Mesothelial cell of epicardium (in vitro differentiated cells): ENCODE measurements at regions not wholly inside any gene's neighbourhood (a gene's known extent, or its start where the extent isn't known, plus 50 kb on each side); places are given as distances from the start of the nearest gene placed in this dataset.
"Not testable (repeated sequence)": the region's sequence is repeated elsewhere in the genome, so short reads cannot be mapped to it uniquely, and the experiment has no call there.

Source experiments
- DNase-seq, 2 experiments: peaks; one replicate each; pipeline ENCODE4 v3.0.0; 2021; ENCODE audit warnings: low spot score in 2 of 2; ENCODE audit not compliant: unreplicated experiment in 2 of 2
- H3K27ac Mint-ChIP-seq: 2 replicates; pipeline ENCODE4 v1.8.0; 2021; ENCODE audit warnings: mixed read lengths
- H3K27me3 Mint-ChIP-seq: 2 replicates; pipeline ENCODE4 v1.8.0; 2021; ENCODE audit warnings: low read depth, mixed read lengths
- H3K36me3 Mint-ChIP-seq: 2 replicates; pipeline ENCODE4 v1.8.0; 2021; ENCODE audit warnings: mixed read lengths
- H3K4me1 Mint-ChIP-seq: 2 replicates; pipeline ENCODE4 v1.8.0; 2021; ENCODE audit warnings: mixed read lengths
- H3K4me3 Mint-ChIP-seq: 2 replicates; pipeline ENCODE4 v1.8.0; 2021; ENCODE audit warnings: mild to moderate bottlenecking, moderate library complexity, mixed read lengths
- H3K9me3 Mint-ChIP-seq: 2 replicates; pipeline ENCODE4 v1.8.0; 2021; ENCODE audit warnings: mixed read lengths
- CTCF ChIP-seq: fragments of 200-600 bp; sonication (generic); IDR thresholded peaks from one replicate; pipeline ENCODE4 v1.5.0; 2021; ENCODE audit warnings: antibody characterized with exemption; ENCODE audit not compliant: unreplicated experiment

DNA sequence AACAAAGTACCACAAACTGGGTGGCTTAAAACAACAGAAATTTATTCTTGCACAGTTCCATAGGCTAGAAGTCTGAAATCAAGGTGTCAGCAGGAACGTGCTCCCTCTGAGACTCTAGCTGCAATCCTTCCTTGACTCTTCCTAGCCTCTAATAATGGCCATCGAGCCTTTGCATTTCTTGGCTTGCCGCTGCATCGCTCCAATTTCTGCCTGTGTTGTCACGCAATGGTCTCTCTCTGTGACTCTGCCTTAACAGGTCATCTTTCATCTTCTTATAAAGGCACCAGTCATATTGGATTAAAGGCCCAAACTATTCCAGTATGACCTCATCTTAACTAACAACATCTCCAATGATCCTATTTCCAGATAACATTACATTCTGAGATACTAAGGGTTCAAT is 61.0 kb upstream of the FNDC3B start:
- Mint-ChIP-seq H3K9me3 (no peaks in the 10 kb centered on the region), H3K27me3 (no peaks in the 10 kb centered on the region), H3K27ac (no peak overlapping the region), H3K36me3 (no peaks in the 10 kb centered on the region), H3K4me3 (no peak overlapping the region), H3K4me1 (peaks cover 18% of the 10 kb centered on the region)
- TF ChIP-seq CTCF, result no peak
- DNase-seq, result no peak

DNA sequence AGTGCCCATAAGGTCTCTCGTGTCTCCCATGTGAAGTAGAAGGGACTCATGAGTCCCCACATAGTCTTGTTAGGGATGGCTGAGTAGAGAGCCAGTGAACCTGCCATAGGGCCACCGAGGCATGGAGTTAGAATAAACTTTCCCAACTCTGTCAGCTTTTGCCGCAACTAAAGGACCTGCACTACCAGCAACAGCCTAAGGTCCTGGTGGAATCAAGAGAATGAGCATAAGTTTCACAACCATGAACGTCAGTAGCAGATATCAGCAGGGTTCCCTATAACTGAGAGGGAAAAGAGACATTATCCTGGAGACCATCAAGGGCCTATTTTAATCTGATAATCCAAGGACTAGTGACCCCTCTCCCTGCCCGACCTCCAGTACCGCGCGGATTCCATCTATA is 60.3 kb upstream of the FNDC3B start:
- H3K36me3 Mint-ChIP-seq, result no peaks in the 10 kb centered on the region
- no peak for DNase-seq
- H3K27me3 Mint-ChIP-seq, result no peaks in the 10 kb centered on the region
- no peaks in the 10 kb centered on the region for H3K9me3 Mint-ChIP-seq
- no peak overlapping the region for H3K27ac Mint-ChIP-seq
- TF ChIP-seq CTCF, result no peak
- no peak overlapping the region for H3K4me3 Mint-ChIP-seq
- peaks cover 18% of the 10 kb centered on the region for H3K4me1 Mint-ChIP-seq

DNA sequence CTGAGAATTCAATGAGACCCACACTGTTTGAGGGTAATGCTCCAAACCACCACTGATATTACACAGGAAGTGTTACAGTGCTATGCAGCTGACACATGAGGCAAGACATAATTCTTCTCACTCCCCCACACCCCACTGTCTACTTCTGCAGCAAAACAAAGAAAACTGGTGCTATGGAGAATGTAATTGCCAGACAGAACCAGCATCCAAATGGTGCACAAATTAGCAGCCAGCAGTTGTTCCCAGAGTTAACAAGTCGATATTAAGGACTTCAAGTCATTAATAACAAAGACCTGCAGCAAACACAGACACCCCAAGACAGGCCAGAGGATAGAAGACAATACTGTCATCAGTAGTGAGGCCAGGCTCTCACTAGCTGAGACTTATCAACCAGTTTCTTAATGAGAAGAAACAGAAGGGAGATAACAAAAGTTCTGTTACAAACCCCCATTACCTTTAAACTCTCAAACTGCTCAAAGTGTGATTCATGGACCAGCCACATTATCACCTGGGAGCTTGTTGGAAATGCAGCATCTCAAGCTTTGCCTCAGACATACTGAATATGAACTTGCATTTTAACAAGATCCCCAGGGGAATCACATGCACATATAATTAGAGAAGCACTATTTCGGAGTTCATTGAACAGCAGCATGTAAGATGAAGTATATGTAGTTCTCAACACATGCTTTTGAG is 58.7 kb upstream of the FNDC3B start:
- Mint-ChIP-seq H3K9me3 (no peaks in the 10 kb centered on the region), H3K4me3 (no peak overlapping the region), H3K27ac (no peak overlapping the region), H3K27me3 (no peaks in the 10 kb centered on the region), H3K36me3 (no peaks in the 10 kb centered on the region), H3K4me1 (peaks cover 18% of the 10 kb centered on the region)
- no peak for DNase-seq
- TF ChIP-seq CTCF, result no peak

GRCh38 chr3:171981271-171981605 is 58.1 kb upstream of the FNDC3B start:
- no peak for TF ChIP-seq CTCF
- no peaks in the 10 kb centered on the region for H3K9me3 Mint-ChIP-seq

DNA sequence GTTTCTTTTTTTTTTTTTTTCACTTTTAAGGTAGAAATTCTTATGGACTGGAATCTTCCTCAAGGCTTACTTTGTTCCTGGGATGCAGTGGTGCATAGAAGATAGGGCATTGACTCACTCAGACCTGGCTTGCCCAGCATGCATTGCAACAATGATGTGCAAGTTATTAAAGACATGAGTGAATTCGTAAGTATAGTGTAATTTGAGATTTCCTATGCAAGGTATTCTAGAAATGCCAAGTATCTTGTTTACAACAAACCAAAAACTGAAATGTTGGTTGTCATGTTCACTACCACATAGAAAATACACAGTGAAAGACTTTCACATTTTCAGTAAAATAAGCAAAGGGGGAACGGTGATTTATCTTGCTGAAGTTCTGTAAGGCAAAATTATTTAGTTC is 56.5 kb upstream of the FNDC3B start:
- DNase-seq, result no peak
- no peaks in the 10 kb centered on the region for H3K9me3 Mint-ChIP-seq
- H3K27me3 Mint-ChIP-seq, result no peaks in the 10 kb centered on the region
- no peak overlapping the region for H3K4me3 Mint-ChIP-seq
- H3K27ac Mint-ChIP-seq, result peak overlapping the region; percentile 90
- H3K4me1 Mint-ChIP-seq, result peaks cover 21% of the 10 kb centered on the region
- no peaks in the 10 kb centered on the region for H3K36me3 Mint-ChIP-seq
- no peak for TF ChIP-seq CTCF

More at GRCh38 chr3:171981271-171981605, 58.1 kb upstream of the FNDC3B start:
- DNase-seq, result no peak
- H3K27me3 Mint-ChIP-seq, result no peaks in the 10 kb centered on the region
- no peak overlapping the region for H3K27ac Mint-ChIP-seq
- H3K4me1 Mint-ChIP-seq, result peaks cover 18% of the 10 kb centered on the region
- no peak overlapping the region for H3K4me3 Mint-ChIP-seq
- H3K36me3 Mint-ChIP-seq, result no peaks in the 10 kb centered on the region

DNA sequence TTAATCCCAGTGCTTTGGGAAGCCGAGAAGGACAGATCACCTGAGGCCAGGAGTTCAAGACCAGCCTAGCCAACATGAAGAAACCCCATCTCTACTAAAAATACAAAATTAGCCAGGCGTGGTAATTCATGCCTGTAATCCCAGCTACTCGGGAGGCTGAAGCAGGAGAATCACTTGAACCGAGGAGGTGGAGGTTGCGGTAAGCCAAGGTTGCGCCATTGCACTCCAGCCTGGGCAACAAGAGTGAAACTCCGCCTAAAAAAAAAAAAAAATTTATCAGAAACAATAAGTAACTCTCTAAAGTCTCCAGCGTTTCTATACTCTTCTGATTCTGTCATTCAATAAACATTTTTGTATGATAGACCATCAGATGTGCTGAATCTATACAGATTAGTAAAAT is 55.7 kb upstream of the FNDC3B start:
- H3K36me3 Mint-ChIP-seq, DNase-seq, H3K9me3 Mint-ChIP-seq, H3K4me3 Mint-ChIP-seq, H3K27me3 Mint-ChIP-seq: not testable (repeated sequence)
- H3K4me1 Mint-ChIP-seq, result peaks cover 21% of the 10 kb centered on the region
- H3K27ac Mint-ChIP-seq, result peak overlapping the region; percentile 69
